H1 (cell line): ENCODE measurements at regions not wholly inside any gene's neighbourhood (a gene's known extent, or its start where the extent isn't known, plus 50 kb on each side); places are given as distances from the start of the nearest gene placed in this dataset.

Source experiments
- ASH2L ChIP-seq: fragments of 200-600, 300-600 bp; sonication (generic); IDR thresholded peaks from one replicate; pipeline ENCODE4 v1.7.1; 2017; ENCODE audit warnings: low read length
- CTBP2 ChIP-seq: IDR thresholded peaks from 2 replicates; pipeline ENCODE4 v1.7.0; 2011; ENCODE audit warnings: borderline replicate concordance, mild to moderate bottlenecking, moderate library complexity, mixed read lengths, low read length; ENCODE audit not compliant: insufficient read depth, insufficient read length
- KDM1A ChIP-seq: fragments of 200-600, 300-600 bp; sonication (generic); IDR thresholded peaks from 2 replicates; pipeline ENCODE4 v1.7.1; 2016; ENCODE audit warnings: mild to moderate bottlenecking, low read length, borderline replicate concordance
- KDM4A ChIP-seq: IDR thresholded peaks from one replicate; pipeline ENCODE4 v1.7.1; 2012; ENCODE audit warnings: low read depth, mild to moderate bottlenecking, moderate library complexity, low read length, inconsistent platforms; ENCODE audit not compliant: severe bottlenecking

DNA sequence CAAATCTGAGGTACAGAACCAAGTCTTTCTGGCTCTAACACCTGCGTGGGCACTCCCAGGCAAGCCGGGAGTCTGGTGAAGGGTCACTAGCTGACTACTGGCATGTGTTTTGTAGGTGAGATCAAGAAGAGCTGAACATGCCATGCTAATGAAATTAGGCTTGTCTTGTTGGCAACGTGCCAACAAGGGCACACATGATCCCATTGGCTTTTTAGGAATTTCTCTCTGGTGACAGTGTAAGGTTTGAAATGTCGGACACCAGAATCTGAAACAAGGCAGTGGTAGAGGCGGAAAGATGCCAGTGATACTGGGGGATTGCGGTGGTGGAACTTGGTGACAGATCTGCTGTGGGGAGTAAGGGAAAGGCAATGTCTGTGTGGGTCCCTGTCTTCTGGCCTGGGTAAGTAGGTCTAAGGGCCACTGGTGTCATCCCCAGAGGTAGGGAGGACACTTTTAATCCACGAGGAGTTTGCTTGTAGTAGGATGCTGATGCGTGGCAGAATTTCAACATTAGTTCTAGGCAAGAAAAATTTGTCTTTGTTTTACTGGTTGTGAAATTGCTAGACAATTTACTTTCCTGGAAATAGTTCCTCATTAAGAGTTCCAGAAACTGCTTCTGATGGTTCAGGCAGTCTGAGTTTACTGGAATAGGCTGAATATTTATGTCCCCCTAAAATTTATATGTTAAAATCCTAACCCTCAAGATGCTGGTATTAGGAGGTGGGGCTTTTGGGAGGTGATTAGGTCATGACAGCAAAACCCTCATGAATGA, 52.6 kb upstream of the ACMSD start (continued):
- TF ChIP-seq CTBP2 (no peak), ASH2L (no peak), KDM4A (no peak), KDM1A (no peak)
